GM18519 (cell line): ENCODE measurements at regions not wholly inside any gene's neighbourhood (a gene's known extent, or its start where the extent isn't known, plus 50 kb on each side); places are given as distances from the start of the nearest gene placed in this dataset.
"Not testable (repeated sequence)": the region's sequence is repeated elsewhere in the genome, so short reads cannot be mapped to it uniquely, and the experiment has no call there.

ENCODE experiments used
- ATAC-seq: cut with Tn5 transposase; IDR thresholded peaks from one replicate; pipeline ENCODE4 v1.9.1; 2021; ENCODE audit warnings: mild to moderate bottlenecking, moderate library complexity; ENCODE audit not compliant: unreplicated experiment, low FRiP score

DNA sequence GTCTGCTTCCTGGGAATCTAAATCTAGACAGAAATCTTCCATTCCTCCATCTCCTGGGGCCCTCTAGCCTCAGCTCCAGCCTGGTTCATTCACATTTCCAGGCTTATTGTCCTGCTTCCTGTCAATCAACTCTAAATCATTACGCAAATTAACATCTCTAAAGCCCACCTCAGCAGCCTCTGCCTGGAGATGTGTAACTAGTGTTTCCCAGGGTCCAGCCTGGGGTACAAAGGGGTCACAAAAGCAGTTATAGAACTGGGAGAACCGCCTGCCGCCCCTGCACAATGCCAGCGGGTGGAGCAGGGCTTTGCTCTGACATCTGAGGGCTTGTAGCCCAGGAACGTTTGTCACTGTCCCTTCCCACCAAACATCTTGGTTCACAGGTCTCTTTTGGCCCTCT lies 373.5 kb downstream of the RRAGC start:
- no peak for ATAC-seq

GRCh38 chr1:38481871-38482826 lies 377.4 kb downstream of the RRAGC start:
- no peak for ATAC-seq

DNA sequence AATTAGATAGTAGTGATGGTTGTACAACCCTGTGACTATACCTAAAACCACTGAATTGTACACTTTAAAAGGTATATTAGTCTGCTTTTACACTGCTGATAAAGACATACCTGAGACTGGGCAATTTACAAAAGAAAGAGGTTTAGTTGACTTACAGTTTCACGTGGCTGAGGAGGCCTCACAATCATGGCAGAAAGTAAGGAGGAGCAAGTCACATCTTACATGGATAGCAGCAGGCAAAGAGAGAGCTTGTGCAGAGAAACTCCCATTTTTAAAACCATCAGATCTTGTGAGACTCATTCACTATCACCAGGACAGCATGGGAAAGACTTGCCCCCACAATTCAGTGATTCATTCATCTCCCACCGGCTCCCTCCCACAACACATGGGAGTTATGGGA lies 379.9 kb downstream of the RRAGC start:
- not testable (repeated sequence) for ATAC-seq

- no peak for ATAC-seq
These were observed 381.8 kb downstream of the RRAGC start for GRCh38 chr1:38477811-38478210.

GRCh38 chr1:38476850-38477178 lies 382.8 kb downstream of the RRAGC start:
- ATAC-seq: no peak

DNA sequence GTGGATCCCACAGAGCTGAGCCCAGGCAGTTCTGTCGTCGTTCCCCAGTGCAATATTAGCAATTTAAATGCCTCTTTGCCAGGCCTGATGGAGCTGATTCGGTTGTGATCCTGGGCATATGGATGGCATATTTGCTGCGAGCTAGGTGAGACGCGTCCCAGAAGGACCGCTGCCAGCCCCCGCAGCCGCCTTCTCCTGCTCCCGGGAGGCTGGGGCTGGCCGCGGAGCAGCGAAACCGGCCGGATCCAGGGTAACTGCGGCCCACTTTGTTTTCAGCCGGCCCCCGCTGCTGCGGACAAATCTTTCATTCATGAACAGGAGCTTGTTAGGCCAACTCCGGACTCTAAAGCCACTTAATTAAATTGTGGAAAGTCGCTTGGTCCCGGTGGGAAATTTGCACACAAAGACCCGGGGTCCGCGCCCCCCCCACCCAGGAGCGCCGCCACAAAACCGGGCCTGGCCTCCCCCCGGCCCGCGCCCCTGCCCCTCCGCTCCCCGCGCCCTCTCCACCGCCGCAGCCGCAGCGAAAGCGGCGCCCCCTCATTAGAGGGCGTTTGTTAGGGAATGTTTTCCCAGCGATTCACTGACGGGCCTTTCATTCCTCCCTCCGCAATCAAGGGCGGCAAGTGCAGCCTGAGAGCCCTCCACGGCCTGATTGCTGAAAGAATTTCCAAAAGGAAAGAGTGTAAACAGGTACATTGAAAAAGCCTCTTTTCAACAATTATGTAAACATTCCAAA lies 383.3 kb downstream of the RRAGC start:
- ATAC-seq: no peak

DNA sequence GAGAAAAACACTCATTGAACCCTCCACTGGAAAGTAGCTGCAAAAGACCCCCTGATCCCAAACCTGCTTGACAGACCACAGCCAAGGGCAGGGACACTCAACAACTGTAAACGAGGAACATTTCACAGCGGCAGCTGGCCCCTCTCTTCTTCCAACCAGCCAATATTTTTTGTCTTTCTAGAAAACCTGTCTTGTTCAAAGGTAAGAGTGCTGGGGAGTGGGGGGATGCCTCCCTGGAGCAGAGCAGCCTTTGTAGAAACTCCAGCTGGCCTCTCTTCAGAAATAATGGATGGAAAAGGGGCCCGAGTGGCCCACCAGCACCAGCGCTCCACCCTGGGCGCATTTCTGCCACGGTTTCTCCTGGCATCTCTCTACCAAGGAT lies 384.0 kb downstream of the RRAGC start:
- ATAC-seq: no peak

GRCh38 chr1:38474738-38475623 lies 384.6 kb downstream of the RRAGC start:
- peak; percentile 69 for ATAC-seq

- no peak for ATAC-seq
These were observed 393.1 kb downstream of the RRAGC start for GRCh38 chr1:38466487-38466886.

GRCh38 chr1:38465460-38465859 lies 394.1 kb downstream of the RRAGC start:
- no peak for ATAC-seq

GRCh38 chr1:38464071-38464661 lies 395.4 kb downstream of the RRAGC start:
- no peak for ATAC-seq

- ATAC-seq: no peak
These were observed 396.5 kb downstream of the RRAGC start for GRCh38 chr1:38463074-38463473.

DNA sequence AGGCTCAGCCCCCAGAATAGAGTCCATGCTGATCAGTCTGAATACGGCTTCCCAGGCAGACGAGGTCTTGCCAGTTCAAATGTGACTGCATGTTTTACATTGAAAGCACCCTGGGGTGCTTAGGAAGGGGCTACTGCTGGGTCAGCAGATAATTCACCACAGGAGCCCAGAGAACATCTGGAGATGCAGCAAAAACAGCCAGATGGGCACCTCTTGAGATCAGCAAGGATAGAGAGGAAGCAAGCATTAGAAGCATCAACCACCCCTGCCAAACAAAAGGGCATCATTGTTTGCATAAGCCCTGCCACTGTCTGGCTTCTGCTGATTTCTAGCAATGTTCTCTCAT lies 403.1 kb downstream of the RRAGC start:
- ATAC-seq: no peak

GRCh38 chr1:38455829-38456530 lies 403.6 kb downstream of the RRAGC start:
- ATAC-seq: no peak

GRCh38 chr1:38454749-38455441 lies 404.7 kb downstream of the RRAGC start:
- ATAC-seq: no peak

DNA sequence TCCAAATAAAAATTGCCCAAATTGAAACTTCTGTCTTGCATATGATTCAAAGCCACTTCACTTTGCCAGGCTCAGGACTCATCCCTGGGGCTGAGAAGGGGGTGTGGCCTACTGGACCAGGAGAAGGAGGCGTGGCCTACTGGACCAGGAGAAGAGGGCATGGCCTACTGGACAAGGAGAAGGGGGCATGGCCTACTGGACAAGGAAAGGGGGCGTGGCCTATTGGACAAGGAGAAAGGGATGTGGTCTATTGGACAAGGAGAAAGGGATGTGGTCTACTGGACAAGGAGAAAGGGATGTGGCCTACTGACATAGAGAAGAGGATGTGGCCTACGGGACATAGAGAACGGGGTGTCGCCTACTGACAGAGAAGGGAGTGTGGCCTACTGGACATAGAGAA lies 405.3 kb downstream of the RRAGC start:
- ATAC-seq: no peak

GRCh38 chr1:38452246-38452645 lies 405.7 kb upstream of the POU3F1 start:
- no peak for ATAC-seq

DNA sequence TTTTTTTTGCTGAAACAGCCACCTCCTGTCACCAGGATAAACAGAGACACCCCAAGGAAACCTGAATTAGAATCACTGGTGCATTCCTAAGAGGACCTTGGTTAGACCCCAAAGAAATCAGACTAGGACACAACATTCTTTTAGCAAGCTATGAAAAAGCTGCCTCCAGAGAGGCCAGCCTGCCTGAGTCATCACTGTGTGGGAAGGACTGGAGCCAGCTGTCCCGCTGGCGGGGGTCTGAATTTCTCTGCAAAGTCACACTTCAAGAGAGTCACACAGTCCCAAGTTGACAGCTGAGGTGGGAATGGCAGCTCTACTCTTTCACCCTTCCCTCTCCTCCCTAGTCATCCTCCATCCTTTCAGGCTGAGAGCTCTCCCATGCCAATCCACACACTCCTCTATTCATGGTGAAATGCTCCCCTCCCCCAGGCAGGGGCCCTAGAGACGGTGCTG lies 405.0 kb upstream of the POU3F1 start:
- ATAC-seq: no peak

DNA sequence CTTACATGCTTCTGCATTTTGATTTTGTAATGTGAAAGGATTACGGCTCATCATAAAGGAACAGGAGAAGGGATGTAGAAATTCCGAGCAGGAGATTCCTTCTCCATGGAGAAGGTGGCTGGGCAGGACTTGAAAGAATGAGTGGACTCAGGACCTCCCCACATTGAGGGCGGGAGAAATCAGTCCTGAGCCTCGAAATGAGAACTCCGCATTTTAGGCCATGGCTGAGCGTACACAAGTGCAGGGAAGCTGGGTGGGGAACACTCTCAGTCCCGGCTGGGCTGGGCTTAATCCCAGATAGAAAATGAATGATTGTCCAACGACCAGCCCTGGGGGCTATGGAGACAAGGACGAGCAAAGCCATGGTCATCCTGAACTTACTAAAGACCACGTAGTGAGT lies 402.3 kb upstream of the POU3F1 start:
- no peak for ATAC-seq
